AG04450 (cell line): ENCODE measurements at regions not wholly inside any gene's neighbourhood (a gene's known extent, or its start where the extent isn't known, plus 50 kb on each side); places are given as distances from the start of the nearest gene placed in this dataset.

Experiments used
- CTCF ChIA-PET: fragments of 300-600, 350-600 bp; formaldehyde crosslinking; extraction: SDS; loops from one replicate; lab custom pipeline; 2022; ENCODE audit warnings: antibody characterized with exemption, inconsistent platforms; lab: Charles Lee
- POLR2A ChIA-PET: fragments of 350-600 bp; formaldehyde crosslinking; extraction: SDS; loops from one replicate; lab custom pipeline; 2021; ENCODE audit warnings: antibody characterized with exemption, inconsistent platforms; lab: Yijun Ruan, JAX
- DNase-seq: peaks from one replicate; pipeline ENCODE4 v3.0.0-alpha.2; 2011; ENCODE audit warnings: low read depth, low spot score
- H3K27ac ChIP-seq: one replicate; pipeline ENCODE4 v1.5.1; 2012; ENCODE audit warnings: low read depth, low read length, control low read depth
- H3K27me3 ChIP-seq: one replicate; pipeline ENCODE4 v1.6.0; 2012; ENCODE audit warnings: low read length; ENCODE audit not compliant: control insufficient read depth, insufficient read depth
- H3K4me3 ChIP-seq: 2 replicates; pipeline ENCODE4 v1.5.1; 2011; ENCODE audit warnings: mild to moderate bottlenecking, low read depth, low read length, control low read depth
- H3K9me3 ChIP-seq: 2 replicates; pipeline ENCODE4 v1.5.1; 2012; ENCODE audit warnings: low read length; ENCODE audit not compliant: control insufficient read depth, insufficient read depth
- TF ChIP-seq, protein P1 (sequence below): IDR thresholded peaks from 2 replicates; pipeline ENCODE4 v1.5.1; 2011; ENCODE audit warnings: low read depth, low read length, control low read depth, inconsistent platforms

DNA sequence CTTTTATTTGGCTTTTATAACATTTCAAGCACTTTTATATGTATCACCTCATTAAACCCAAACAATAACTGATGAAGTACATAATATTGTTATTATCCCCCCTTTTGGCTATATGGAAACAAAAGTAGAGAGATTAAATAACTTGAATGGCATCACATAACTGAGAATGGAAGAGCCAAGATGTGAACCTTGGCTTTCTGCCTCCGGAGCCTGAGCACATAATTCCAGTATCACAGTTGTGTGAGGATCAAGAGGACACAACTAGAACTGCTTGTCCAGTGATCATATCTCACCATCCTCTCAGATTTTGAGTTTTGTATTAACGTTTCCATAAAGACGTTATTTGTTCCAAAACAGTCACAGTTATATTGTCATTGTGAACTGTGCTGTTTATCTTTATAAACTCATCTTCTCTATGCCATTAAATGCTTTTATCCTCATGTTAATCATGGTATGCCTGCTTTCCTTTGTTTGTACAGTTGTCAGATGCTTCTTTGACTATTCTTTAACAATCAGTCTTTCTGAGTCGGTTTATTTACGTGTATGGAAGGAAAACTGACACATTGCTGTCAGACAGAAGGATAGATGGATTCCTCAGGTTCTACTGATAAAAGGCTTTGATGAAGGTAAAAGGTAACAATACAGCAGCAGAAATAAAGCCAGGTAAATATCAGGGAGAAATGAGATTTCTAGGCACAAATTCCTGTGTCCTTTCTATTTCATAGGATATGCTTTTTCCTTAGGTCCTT is 92.0 kb upstream of the FAM13C start:
- POLR2A ChIA-PET = no interaction called here
- Histone ChIP-seq H3K9me3 (no peaks in the 10 kb centered on the region), H3K4me3 (no peak overlapping the region), H3K27ac (no peak overlapping the region), H3K27me3 (no peaks in the 10 kb centered on the region)
- DNase-seq = no peak
- TF ChIP-seq, protein P1, sequence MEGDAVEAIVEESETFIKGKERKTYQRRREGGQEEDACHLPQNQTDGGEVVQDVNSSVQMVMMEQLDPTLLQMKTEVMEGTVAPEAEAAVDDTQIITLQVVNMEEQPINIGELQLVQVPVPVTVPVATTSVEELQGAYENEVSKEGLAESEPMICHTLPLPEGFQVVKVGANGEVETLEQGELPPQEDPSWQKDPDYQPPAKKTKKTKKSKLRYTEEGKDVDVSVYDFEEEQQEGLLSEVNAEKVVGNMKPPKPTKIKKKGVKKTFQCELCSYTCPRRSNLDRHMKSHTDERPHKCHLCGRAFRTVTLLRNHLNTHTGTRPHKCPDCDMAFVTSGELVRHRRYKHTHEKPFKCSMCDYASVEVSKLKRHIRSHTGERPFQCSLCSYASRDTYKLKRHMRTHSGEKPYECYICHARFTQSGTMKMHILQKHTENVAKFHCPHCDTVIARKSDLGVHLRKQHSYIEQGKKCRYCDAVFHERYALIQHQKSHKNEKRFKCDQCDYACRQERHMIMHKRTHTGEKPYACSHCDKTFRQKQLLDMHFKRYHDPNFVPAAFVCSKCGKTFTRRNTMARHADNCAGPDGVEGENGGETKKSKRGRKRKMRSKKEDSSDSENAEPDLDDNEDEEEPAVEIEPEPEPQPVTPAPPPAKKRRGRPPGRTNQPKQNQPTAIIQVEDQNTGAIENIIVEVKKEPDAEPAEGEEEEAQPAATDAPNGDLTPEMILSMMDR = no peak
- CTCF ChIA-PET = no interaction called here

DNA sequence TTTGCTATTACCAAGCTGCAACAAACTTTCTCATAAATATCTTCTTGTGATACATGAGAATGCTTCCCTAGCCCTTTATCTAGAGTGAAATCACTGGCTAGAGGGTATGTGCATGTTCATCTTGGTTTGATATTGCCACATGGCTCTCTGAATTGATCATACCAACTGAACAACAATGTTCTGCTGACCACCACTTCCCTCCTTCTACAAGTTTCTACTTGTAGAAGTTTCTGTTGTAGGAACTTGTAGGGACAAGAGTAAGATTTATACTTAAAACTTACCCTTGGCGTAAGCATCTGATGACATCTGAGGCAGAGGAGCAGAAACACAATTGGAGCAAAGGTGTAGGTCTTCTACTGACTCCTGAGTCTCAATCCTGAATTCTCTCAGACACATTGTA is 86.3 kb upstream of the FAM13C start:
- no peak for DNase-seq
- Histone ChIP-seq H3K27me3 (no peaks in the 10 kb centered on the region), H3K4me3 (no peak overlapping the region), H3K27ac (no peak overlapping the region), H3K9me3 (no peaks in the 10 kb centered on the region)
- ChIA-PET POLR2A (no interaction called here), CTCF (no interaction called here)
- TF ChIP-seq, protein P1 = no peak

DNA sequence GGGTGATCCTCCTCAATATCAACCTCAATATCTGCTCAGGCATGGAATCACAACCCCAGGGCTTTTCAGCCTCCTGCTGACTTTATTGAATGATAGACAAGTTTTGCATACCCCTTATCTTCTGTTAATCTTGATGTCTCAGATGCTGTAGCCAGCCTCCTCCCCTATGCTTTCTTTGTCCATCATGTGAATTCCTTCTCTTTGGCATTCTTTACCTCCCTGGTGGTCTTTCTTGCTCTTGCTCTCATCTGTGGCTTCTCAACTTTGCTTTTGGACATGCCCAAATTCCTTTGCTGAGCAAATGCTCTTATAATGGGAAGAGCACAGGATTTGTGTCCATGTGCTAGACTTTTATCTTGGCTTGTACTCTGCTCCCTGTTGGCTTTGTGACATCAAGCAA is 73.4 kb upstream of the FAM13C start:
- H3K9me3 ChIP-seq = no peaks in the 10 kb centered on the region
- H3K27ac ChIP-seq = no peak overlapping the region
- ChIA-PET POLR2A (no interaction called here), CTCF (interaction anchor here (0.6 kb wide), 1 partner anchor 15 kb away, joined by 6 read pairs; no protein-coding TSS in a partner anchor)
- H3K4me3 ChIP-seq = no peak overlapping the region
- DNase-seq = no peak
- no peaks in the 10 kb centered on the region for H3K27me3 ChIP-seq
- TF ChIP-seq, protein P1 = no peak

DNA sequence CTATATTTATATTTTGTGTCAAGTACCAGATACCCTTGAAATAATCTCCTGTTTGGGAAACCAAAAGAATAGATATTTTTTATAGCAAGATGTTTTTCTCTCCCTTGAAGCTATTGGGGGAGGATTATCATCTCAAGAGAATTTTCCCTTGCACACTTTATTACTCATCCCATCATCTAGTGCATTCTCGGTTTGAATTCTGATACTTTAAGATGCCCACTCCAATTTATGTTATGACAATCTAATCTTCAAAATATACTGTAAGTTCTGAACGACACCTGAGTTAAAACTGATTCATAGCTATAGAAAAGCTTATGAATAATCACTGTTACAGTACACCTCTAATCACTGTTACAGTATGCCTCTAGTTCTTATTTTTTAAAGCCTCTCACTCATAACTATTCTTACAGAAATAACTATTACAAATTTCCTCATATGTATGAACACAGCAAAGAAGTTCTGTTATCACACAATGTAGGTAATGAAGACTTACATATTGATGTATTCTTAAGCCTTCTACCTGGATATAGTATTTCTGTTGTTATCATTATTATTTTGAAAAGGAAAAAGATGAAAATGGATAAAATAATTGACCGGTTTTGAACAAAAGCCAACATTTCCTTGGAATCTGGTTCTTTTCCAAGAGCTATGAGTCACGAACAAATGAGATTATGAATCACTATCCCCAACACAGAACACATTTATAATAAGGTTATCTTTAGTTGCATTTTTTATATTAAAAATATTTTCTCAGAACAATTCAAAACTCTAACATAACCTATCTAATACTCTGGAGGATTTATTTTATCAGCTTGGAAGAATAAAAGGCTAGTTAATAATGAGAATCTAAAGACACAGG is 72.3 kb upstream of the FAM13C start:
- H3K27ac ChIP-seq = no peak overlapping the region
- CTCF ChIA-PET = interaction anchor here (0.6 to 2.7 kb wide), 3 partner anchors 16 to 188 kb away, joined by 3 to 13 read pairs (median 6); no protein-coding TSS in a partner anchor
- DNase-seq = no peak

More for the DNA sequence above, 72.3 kb upstream of the FAM13C start:
- no peaks in the 10 kb centered on the region for H3K9me3 ChIP-seq
- POLR2A ChIA-PET = interaction anchor here (0.6 kb wide), 1 partner anchor 117 kb away, joined by 5 read pairs; no protein-coding TSS in a partner anchor
- H3K4me3 ChIP-seq = no peak overlapping the region
- no peaks in the 10 kb centered on the region for H3K27me3 ChIP-seq
- TF ChIP-seq, protein P1 = no peak
